Esophagus muscularis mucosa (tissue), 3 donors: ENCODE measurements at regions not wholly inside any gene's neighbourhood (a gene's known extent, or its start where the extent isn't known, plus 50 kb on each side); places are given as distances from the start of the nearest gene placed in this dataset.

Experiments
- POLR2A ChIP-seq: fragments of 450-650 bp; IDR thresholded peaks from one replicate; pipeline ENCODE4 v1.6.1; 2017; ENCODE audit warnings: antibody characterized with exemption, moderate library complexity, mild to moderate bottlenecking, low read depth
- TF ChIP-seq, protein P1 (sequence below), 3 experiments: fragments of 200-600 bp in 2 of 3; fragments of 450-650 bp in 1 of 3; sonication (generic) in 2 of 3; IDR thresholded peaks; one replicate each; pipeline ENCODE4 v1.5.1; 2017 to 2019; ENCODE audit warnings: antibody characterized with exemption in 3 of 3, mild to moderate bottlenecking in 2 of 3, moderate library complexity in 1 of 3

DNA sequence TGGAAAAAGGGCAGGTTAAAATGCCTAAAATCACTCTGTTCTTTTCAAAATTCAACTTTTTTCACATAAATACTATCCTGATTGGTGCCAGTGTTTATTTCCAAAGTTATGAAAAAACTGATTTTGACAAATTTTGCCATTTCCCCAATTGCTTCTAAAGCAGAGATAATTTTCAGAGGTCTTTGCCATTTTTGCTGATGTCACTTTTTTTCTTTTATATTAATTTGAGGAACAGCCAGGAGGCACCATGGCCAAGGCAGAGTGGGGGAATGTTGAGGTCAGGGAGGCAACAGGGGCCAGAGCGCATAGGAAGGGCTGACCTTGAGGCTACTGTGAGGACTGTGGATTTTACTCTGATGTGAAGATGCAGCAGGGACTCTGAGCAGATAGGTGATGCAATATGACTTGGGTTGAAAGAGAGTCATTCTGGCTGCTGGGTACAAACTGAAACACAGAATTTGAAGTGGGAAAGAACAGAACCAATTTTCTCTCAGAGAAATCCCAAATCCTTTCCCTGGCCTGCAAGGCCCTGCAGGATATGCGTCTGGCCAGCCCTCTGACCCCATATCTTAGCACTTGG lies 75.1 kb upstream of the LDAH start:
- TF ChIP-seq, protein P1, sequence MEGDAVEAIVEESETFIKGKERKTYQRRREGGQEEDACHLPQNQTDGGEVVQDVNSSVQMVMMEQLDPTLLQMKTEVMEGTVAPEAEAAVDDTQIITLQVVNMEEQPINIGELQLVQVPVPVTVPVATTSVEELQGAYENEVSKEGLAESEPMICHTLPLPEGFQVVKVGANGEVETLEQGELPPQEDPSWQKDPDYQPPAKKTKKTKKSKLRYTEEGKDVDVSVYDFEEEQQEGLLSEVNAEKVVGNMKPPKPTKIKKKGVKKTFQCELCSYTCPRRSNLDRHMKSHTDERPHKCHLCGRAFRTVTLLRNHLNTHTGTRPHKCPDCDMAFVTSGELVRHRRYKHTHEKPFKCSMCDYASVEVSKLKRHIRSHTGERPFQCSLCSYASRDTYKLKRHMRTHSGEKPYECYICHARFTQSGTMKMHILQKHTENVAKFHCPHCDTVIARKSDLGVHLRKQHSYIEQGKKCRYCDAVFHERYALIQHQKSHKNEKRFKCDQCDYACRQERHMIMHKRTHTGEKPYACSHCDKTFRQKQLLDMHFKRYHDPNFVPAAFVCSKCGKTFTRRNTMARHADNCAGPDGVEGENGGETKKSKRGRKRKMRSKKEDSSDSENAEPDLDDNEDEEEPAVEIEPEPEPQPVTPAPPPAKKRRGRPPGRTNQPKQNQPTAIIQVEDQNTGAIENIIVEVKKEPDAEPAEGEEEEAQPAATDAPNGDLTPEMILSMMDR (IDR thresholded peaks at IDR 0.05) = no peak
- no peak for TF ChIP-seq POLR2A
